Prostate gland (tissue), 2 donors: ENCODE measurements at regions not wholly inside any gene's neighbourhood (a gene's known extent, or its start where the extent isn't known, plus 50 kb on each side); places are given as distances from the start of the nearest gene placed in this dataset.

ENCODE experiments used
- POLR2AphosphoS5 ChIP-seq: sonication (generic); formaldehyde crosslinking; IDR thresholded peaks from one replicate; pipeline ENCODE4 v1.6.1; 2017; ENCODE audit warnings: antibody characterized with exemption
- TF ChIP-seq, protein P1 (sequence below), 4 experiments: fragments of 200-600 bp in 2 of 4; fragments of 450-650 bp in 2 of 4; sonication (generic) in 2 of 4; IDR thresholded peaks; 1 replicate in 3 of 4; 2 replicates in 1 of 4; pipeline ENCODE4 v1.5.1; 2016 to 2019; ENCODE audit warnings: antibody characterized with exemption in 4 of 4, mild to moderate bottlenecking in 2 of 4, moderate library complexity in 2 of 4

DNA sequence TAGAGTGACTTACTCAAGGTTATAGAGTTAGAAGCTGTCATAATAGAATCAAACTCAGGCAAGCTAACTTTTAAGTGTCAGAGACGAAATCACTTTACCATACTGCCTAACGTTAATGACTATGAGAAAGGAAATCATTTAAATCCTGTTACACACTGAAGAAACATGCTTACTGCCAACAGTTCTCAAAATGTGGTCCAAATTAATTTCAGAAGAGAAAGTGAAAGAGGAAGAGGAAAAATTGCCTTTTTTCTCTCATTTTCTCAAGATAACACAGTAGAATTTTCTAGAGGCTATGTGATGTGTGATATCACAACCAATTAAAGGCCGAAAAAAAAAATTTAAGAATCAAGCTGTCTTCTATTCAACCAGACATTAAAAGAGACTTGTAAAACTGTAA lies 1362.7 kb upstream of the CHAC2 start:
- TF ChIP-seq, protein P1, sequence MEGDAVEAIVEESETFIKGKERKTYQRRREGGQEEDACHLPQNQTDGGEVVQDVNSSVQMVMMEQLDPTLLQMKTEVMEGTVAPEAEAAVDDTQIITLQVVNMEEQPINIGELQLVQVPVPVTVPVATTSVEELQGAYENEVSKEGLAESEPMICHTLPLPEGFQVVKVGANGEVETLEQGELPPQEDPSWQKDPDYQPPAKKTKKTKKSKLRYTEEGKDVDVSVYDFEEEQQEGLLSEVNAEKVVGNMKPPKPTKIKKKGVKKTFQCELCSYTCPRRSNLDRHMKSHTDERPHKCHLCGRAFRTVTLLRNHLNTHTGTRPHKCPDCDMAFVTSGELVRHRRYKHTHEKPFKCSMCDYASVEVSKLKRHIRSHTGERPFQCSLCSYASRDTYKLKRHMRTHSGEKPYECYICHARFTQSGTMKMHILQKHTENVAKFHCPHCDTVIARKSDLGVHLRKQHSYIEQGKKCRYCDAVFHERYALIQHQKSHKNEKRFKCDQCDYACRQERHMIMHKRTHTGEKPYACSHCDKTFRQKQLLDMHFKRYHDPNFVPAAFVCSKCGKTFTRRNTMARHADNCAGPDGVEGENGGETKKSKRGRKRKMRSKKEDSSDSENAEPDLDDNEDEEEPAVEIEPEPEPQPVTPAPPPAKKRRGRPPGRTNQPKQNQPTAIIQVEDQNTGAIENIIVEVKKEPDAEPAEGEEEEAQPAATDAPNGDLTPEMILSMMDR (IDR thresholded peaks at IDR 0.05) = no peak
- no peak for TF ChIP-seq POLR2AphosphoS5
